ENCODE measurements at regions not wholly inside any gene's neighbourhood (a gene's known extent, or its start where the extent isn't known, plus 50 kb on each side); places are given as distances from the start of the nearest gene placed in this dataset.

DNA sequence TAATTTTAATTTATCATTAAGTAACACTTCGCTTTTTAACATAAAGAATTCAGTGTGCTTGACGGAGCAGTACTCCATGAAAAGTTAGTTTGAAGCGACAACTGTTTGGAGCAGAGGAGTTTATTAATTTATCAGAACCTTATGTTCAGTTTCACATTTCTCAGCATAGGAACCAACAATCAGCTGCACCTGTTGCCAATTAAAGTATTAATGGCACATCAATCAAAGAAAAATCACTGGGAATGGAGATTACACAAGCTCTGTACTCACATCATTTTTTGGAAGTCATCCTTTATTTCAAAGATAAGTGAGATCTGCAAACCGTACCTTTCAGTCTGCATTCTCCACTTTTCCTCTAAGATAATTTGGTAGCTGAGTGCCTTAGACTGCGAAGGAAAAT lies 344.6 kb downstream of the LMO4 start:
- WGBS (ENCODE audit: insufficient coverage, insufficient replicate concordance, low lambda C conversion rate, missing lambda C conversion rate): 28% methylated on average over 5 of the region's 5 CpGs
- ATAC-seq (no peak), DNase-seq (ENCODE audit: low read depth, low spot score) (no peak), FAIRE-seq (no peak)
- in situ Hi-C loops (cut with MboI): no loop called here
- TF ChIP-seq BHLHE40 (IDR thresholded peaks at IDR 0.05; ENCODE audit: borderline replicate concordance in 1 of 2, low read depth in 2 of 2, low read length in 1 of 2): no peak
- TF ChIP-seq KAT2A (conservative IDR thresholded peaks at IDR 0.05; ENCODE audit: control insufficient read depth, low read depth, low read length): no peak
- no peak for TF ChIP-seq LARP7 (IDR thresholded peaks at IDR 0.05)
- TF ChIP-seq KDM1A (IDR thresholded peaks at IDR 0.05; ENCODE audit: borderline replicate concordance): no peak
- TF ChIP-seq SPI1 (IDR thresholded peaks at IDR 0.05; ENCODE audit: borderline replicate concordance, insufficient read depth, low read depth, low read length): no peak
- no peak for TF ChIP-seq BACH1 (IDR thresholded peaks at IDR 0.05; ENCODE audit: borderline replicate concordance)
- TF ChIP-seq ZBTB4 (CRISPR knock-in tag; IDR thresholded peaks at IDR 0.05): no peak
- no peak for TF ChIP-seq FOS (IDR thresholded peaks at IDR 0.05; ENCODE audit: borderline replicate concordance, extremely low read depth, insufficient read length)
- no peaks in the 10 kb centered on the region; the same call in 2 of the 3 replicates for H3K9me3 ChIP-seq (replicated peaks; ENCODE audit: control insufficient read depth, insufficient read depth, low read length)
- BruUV-seq (replicated peaks): no TSS peak
- H3K27me3 ChIP-seq (replicated peaks in 1 of 2; ENCODE audit: control insufficient read depth in 2 of 2, insufficient read depth in 2 of 2, low read length in 1 of 2): no peaks in the 10 kb centered on the region; a peak in 1 of 4 replicates
- no peaks in the 10 kb centered on the region for H4K20me1 ChIP-seq (ENCODE audit: control insufficient read depth, insufficient read depth)
- H3K79me2 ChIP-seq (ENCODE audit: control insufficient read depth, insufficient read depth, low read length): no peaks in the 10 kb centered on the region
- ChIA-PET RAD21 (ENCODE audit: unreplicated experiment) (no interaction called here), SMC1A (ENCODE audit: uncharacterized antibody, unreplicated experiment) (interaction anchor here (1.2 kb wide), 1 partner anchor 340 kb away, joined by 3 read pairs; no protein-coding TSS in a partner anchor), CTCF (no interaction called here), POLR2A (no interaction called here)
- H3K4me3 ChIP-seq: no peak overlapping the region
- no peak overlapping the region for H2AFZ ChIP-seq (ENCODE audit: control insufficient read depth, low read depth, low read length)
- H3K36me3 ChIP-seq (ENCODE audit: control insufficient read depth in 2 of 2, insufficient read depth in 2 of 2, low read length in 1 of 2): no peaks in the 10 kb centered on the region
- intact Hi-C loops (cut with micrococcal nuclease; ENCODE audit: unreplicated experiment): no loop called here
- no peaks in the 10 kb centered on the region for H3K4me1 ChIP-seq (ENCODE audit: control insufficient read depth, insufficient read depth, low read length)
- no peak overlapping the region for H3K9ac ChIP-seq (ENCODE audit: control insufficient read depth, insufficient read depth, low read length)
- no peak overlapping the region for H3K4me2 ChIP-seq (ENCODE audit: control insufficient read depth, insufficient read depth)
- no peak overlapping the region for H3K27ac ChIP-seq (ENCODE audit: control insufficient read depth, insufficient read depth)

Data from GM12878 (cell line).